ENCODE measurements at regions not wholly inside any gene's neighbourhood (a gene's known extent, or its start where the extent isn't known, plus 50 kb on each side); places are given as distances from the start of the nearest gene placed in this dataset.

DNA sequence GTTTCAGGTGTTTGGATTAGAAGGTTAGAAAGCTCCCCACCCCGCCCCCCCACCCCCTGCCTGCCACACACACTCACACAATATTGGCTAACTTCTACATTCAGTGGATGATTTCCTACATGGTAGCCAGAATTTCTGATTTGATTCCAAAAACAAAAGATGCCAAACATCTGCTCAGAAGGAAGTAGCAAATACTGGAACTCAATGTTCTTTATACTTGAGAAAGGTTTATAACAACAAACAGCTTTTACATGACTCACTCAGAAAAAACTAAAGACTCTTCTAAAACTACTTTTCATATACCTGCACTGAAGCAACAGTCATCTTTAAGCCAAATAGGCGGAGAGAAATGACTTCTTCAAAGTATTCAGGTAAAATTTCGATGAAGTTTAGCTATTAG, 750.5 kb upstream of the POU3F4 start:
- H3K4me2 ChIP-seq (ENCODE audit: insufficient read depth, insufficient read length, low read length): no peak overlapping the region
- WGBS (ENCODE audit: extremely low coverage, insufficient read length, low lambda C conversion rate): no CpG with 5 or more reads among the region's 3 CpGs

More for the DNA sequence above, 750.5 kb upstream of the POU3F4 start:
- no peak overlapping the region for H3K18ac ChIP-seq (ENCODE audit: insufficient read length, low read depth, low read length)
- no peak for DNase-seq
- H3K4me1 ChIP-seq (ENCODE audit: insufficient read depth, low read length): no peaks in the 10 kb centered on the region
- H3K56ac ChIP-seq (ENCODE audit: insufficient read length, low read depth, low read length): no peak overlapping the region
- H3K14ac ChIP-seq (ENCODE audit: insufficient read depth, low read length): no peak overlapping the region
- no peak overlapping the region for H3K9ac ChIP-seq (ENCODE audit: extremely low read depth, insufficient read length, low read length)
- no peak overlapping the region for H4K91ac ChIP-seq (ENCODE audit: insufficient read length, low read depth, low read length)
- H3K4me3 Mint-ChIP-seq: no peak overlapping the region
- no peaks in the 10 kb centered on the region for H3K79me1 ChIP-seq (ENCODE audit: insufficient read depth, low read depth, low read length, poor library complexity, severe bottlenecking)
- no peak overlapping the region for H2BK20ac ChIP-seq (ENCODE audit: low read depth, low read length, poor library complexity, severe bottlenecking)
- no peak overlapping the region for H3K27ac Mint-ChIP-seq
- no peak overlapping the region for H2BK120ac ChIP-seq (ENCODE audit: low read depth, low read length, poor library complexity, severe bottlenecking)
- no peaks in the 10 kb centered on the region for H4K20me1 ChIP-seq (ENCODE audit: control insufficient read depth, insufficient read depth, insufficient read length)
- no peak overlapping the region for H2AFZ ChIP-seq (ENCODE audit: low read length)
- no peaks in the 10 kb centered on the region for H3K27me3 Mint-ChIP-seq (ENCODE audit: low read depth)
- H2BK12ac ChIP-seq (ENCODE audit: insufficient read length, low read depth, low read length): no peak overlapping the region
- no peaks in the 10 kb centered on the region for H3K79me2 ChIP-seq (ENCODE audit: insufficient read depth, low read length)
- no peak overlapping the region for H3K4ac ChIP-seq (ENCODE audit: low read depth, low read length)
- H2BK15ac ChIP-seq (ENCODE audit: low read depth, low read length): no peak overlapping the region
- H3K23me2 ChIP-seq (ENCODE audit: insufficient read length, low read depth, low read length, poor library complexity, severe bottlenecking): no peaks in the 10 kb centered on the region
- no peak overlapping the region for H3T11ph ChIP-seq (ENCODE audit: low read length)
- no peaks in the 10 kb centered on the region for H3K9me3 ChIP-seq (ENCODE audit: control insufficient read depth, low read depth, low read length)
- H4K5ac ChIP-seq (ENCODE audit: insufficient read length, low read depth, low read length): no peak overlapping the region
- H3K27me3 ChIP-seq (ENCODE audit: insufficient read depth, low read length): no peaks in the 10 kb centered on the region
- peaks cover 60 to 66% of the 10 kb centered on the region in 2 experiments for H3K9me3 Mint-ChIP-seq
- no peak overlapping the region for H4K8ac ChIP-seq (replicated peaks; ENCODE audit: insufficient read length, low read depth, low read length)
- H3K36me3 Mint-ChIP-seq (ENCODE audit: insufficient read depth in 1 of 3, low read depth in 3 of 3): peaks cover 0 to 6% (median 3%) of the 10 kb centered on the region in 3 experiments; a peak in 4 of 7 replicates
- no peak overlapping the region for H2BK5ac ChIP-seq (ENCODE audit: insufficient read length, low read length)
- H3K23ac ChIP-seq (ENCODE audit: insufficient read length, low read depth, low read length): no peak overlapping the region
- no peak overlapping the region for H2AK5ac ChIP-seq (ENCODE audit: insufficient read length, low read length)
- H3K27ac ChIP-seq (ENCODE audit: insufficient read length, low read depth, low read length): no peak overlapping the region
- TF ChIP-seq, protein P1, sequence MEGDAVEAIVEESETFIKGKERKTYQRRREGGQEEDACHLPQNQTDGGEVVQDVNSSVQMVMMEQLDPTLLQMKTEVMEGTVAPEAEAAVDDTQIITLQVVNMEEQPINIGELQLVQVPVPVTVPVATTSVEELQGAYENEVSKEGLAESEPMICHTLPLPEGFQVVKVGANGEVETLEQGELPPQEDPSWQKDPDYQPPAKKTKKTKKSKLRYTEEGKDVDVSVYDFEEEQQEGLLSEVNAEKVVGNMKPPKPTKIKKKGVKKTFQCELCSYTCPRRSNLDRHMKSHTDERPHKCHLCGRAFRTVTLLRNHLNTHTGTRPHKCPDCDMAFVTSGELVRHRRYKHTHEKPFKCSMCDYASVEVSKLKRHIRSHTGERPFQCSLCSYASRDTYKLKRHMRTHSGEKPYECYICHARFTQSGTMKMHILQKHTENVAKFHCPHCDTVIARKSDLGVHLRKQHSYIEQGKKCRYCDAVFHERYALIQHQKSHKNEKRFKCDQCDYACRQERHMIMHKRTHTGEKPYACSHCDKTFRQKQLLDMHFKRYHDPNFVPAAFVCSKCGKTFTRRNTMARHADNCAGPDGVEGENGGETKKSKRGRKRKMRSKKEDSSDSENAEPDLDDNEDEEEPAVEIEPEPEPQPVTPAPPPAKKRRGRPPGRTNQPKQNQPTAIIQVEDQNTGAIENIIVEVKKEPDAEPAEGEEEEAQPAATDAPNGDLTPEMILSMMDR (conservative IDR thresholded peaks at IDR 0.05): no peak
- peaks cover 5% of the 10 kb centered on the region in 2 experiments; a peak in 2 of 4 replicates for H3K4me1 Mint-ChIP-seq
